H9 (cell line): ENCODE measurements at regions not wholly inside any gene's neighbourhood (a gene's known extent, or its start where the extent isn't known, plus 50 kb on each side); places are given as distances from the start of the nearest gene placed in this dataset.

Experiments used
- DNase-seq: peaks from one replicate; pipeline ENCODE4 v3.0.0-alpha.2; 2017
- H2AFZ ChIP-seq: one replicate; pipeline ENCODE4 v1.6.1; 2013; ENCODE audit warnings: mild to moderate bottlenecking, low read length, control low read depth, moderate library complexity
- H2AK5ac ChIP-seq: 2 replicates; pipeline ENCODE4 v1.6.1; 2013; ENCODE audit warnings: low read length, control low read depth, mixed read lengths; ENCODE audit not compliant: insufficient read length
- H2BK120ac ChIP-seq: one replicate; pipeline ENCODE4 v1.6.1; 2013; ENCODE audit warnings: low read depth, mild to moderate bottlenecking, low read length, control low read depth, inconsistent platforms; ENCODE audit not compliant: poor library complexity, severe bottlenecking
- H2BK12ac ChIP-seq: 2 replicates; pipeline ENCODE4 v1.6.1; 2013; ENCODE audit warnings: low read length, control low read depth, mixed read lengths, low read depth; ENCODE audit not compliant: insufficient read length
- H2BK15ac ChIP-seq: 2 replicates; pipeline ENCODE4 v1.6.1; 2013; ENCODE audit warnings: low read depth, low read length, control low read depth
- H2BK20ac ChIP-seq: one replicate; pipeline ENCODE4 v1.6.1; 2013; ENCODE audit warnings: low read depth, mild to moderate bottlenecking, low read length, control low read depth, inconsistent platforms; ENCODE audit not compliant: poor library complexity, severe bottlenecking
- H2BK5ac ChIP-seq: 2 replicates; pipeline ENCODE4 v1.6.1; 2013; ENCODE audit warnings: low read length, control low read depth, mixed read lengths; ENCODE audit not compliant: insufficient read length
- H3K14ac ChIP-seq: 2 replicates; pipeline ENCODE4 v1.6.1; 2013; ENCODE audit warnings: low read length, control low read depth; ENCODE audit not compliant: insufficient read depth
- H3K18ac ChIP-seq: 2 replicates; pipeline ENCODE4 v1.6.1; 2013; ENCODE audit warnings: low read depth, mild to moderate bottlenecking, mixed read lengths, low read length, control low read depth; ENCODE audit not compliant: insufficient read length
- H3K23ac ChIP-seq: 2 replicates; pipeline ENCODE4 v1.6.1; 2013; ENCODE audit warnings: low read length, control low read depth, mixed read lengths, low read depth; ENCODE audit not compliant: insufficient read length
- H3K23me2 ChIP-seq: 2 replicates; pipeline ENCODE4 v1.6.1; 2013; ENCODE audit warnings: low read depth, mild to moderate bottlenecking, mixed read lengths, low read length, control low read depth; ENCODE audit not compliant: insufficient read length, poor library complexity, severe bottlenecking
- H3K27ac ChIP-seq: 2 replicates; pipeline ENCODE4 v1.5.1; 2013; ENCODE audit warnings: low read length, control low read depth, mixed read lengths, low read depth; ENCODE audit not compliant: insufficient read length
- H3K27me3 ChIP-seq: 2 replicates; pipeline ENCODE4 v1.6.1; 2013; ENCODE audit warnings: low read length, control low read depth, inconsistent platforms; ENCODE audit not compliant: insufficient read depth
- H3K4ac ChIP-seq: 2 replicates; pipeline ENCODE4 v1.6.1; 2013; ENCODE audit warnings: low read depth, mild to moderate bottlenecking, control low read depth, inconsistent platforms, low read length, moderate library complexity
- H3K4me1 ChIP-seq: 2 replicates; pipeline ENCODE4 v1.6.1; 2013; ENCODE audit warnings: low read length, control low read depth, inconsistent platforms; ENCODE audit not compliant: insufficient read depth
- H3K4me2 ChIP-seq: 2 replicates; pipeline ENCODE4 v1.6.1; 2013; ENCODE audit warnings: low read length, control low read depth, mixed read lengths; ENCODE audit not compliant: insufficient read length, insufficient read depth
- H3K56ac ChIP-seq: 2 replicates; pipeline ENCODE4 v1.6.1; 2013; ENCODE audit warnings: low read depth, mild to moderate bottlenecking, mixed read lengths, low read length, control low read depth; ENCODE audit not compliant: insufficient read length
- H3K79me1 ChIP-seq: 2 replicates; pipeline ENCODE4 v1.6.1; 2013; ENCODE audit warnings: low read depth, mild to moderate bottlenecking, moderate library complexity, low read length, control low read depth, inconsistent platforms; ENCODE audit not compliant: insufficient read depth, poor library complexity, severe bottlenecking
- H3K79me2 ChIP-seq: 2 replicates; pipeline ENCODE4 v1.6.1; 2013; ENCODE audit warnings: low read length, control low read depth, inconsistent platforms; ENCODE audit not compliant: insufficient read depth
- H3K9ac ChIP-seq: 2 replicates; pipeline ENCODE4 v1.6.1; 2013; ENCODE audit warnings: low read length, control low read depth, mixed read lengths; ENCODE audit not compliant: insufficient read length; ENCODE audit errors: extremely low read depth
- H3K9me3 ChIP-seq: one replicate; pipeline ENCODE4 v1.6.1; 2013; ENCODE audit warnings: low read depth, low read length, inconsistent platforms; ENCODE audit not compliant: control insufficient read depth
- H3T11ph ChIP-seq: one replicate; pipeline ENCODE4 v1.6.1; 2013; ENCODE audit warnings: mild to moderate bottlenecking, low read length, control low read depth, inconsistent platforms
- H4K20me1 ChIP-seq: one replicate; pipeline ENCODE4 v1.6.1; 2013; ENCODE audit not compliant: control insufficient read depth, insufficient read length, insufficient read depth
- H4K5ac ChIP-seq: 2 replicates; pipeline ENCODE4 v1.6.1; 2013; ENCODE audit warnings: low read depth, mild to moderate bottlenecking, mixed read lengths, low read length, control low read depth; ENCODE audit not compliant: insufficient read length
- H4K8ac ChIP-seq: replicated peaks from 2 replicates; pipeline ENCODE4 v1.6.1; 2013; ENCODE audit warnings: low read length, control low read depth, mixed read lengths, low read depth; ENCODE audit not compliant: insufficient read length
- H4K91ac ChIP-seq: 2 replicates; pipeline ENCODE4 v1.6.1; 2013; ENCODE audit warnings: low read depth, mild to moderate bottlenecking, moderate library complexity, mixed read lengths, low read length, control low read depth; ENCODE audit not compliant: insufficient read length
- H3K27ac Mint-ChIP-seq, 3 experiments: 2 replicates in 2 of 3; 3 replicates in 1 of 3; pipeline ENCODE4 v1.8.0; 2020 to 2021; ENCODE audit warnings: mixed read lengths in 3 of 3, mild to moderate bottlenecking in 1 of 3, moderate library complexity in 1 of 3
- H3K27me3 Mint-ChIP-seq: 2 replicates; pipeline ENCODE4 v1.8.0; 2021; ENCODE audit warnings: low read depth, mild to moderate bottlenecking, moderate library complexity, mixed read lengths
- H3K36me3 Mint-ChIP-seq, 3 experiments: 2 replicates in 2 of 3; 3 replicates in 1 of 3; pipeline ENCODE4 v1.8.0; 2020 to 2021; ENCODE audit warnings: low read depth in 3 of 3, mixed read lengths in 3 of 3; ENCODE audit not compliant: insufficient read depth in 1 of 3
- H3K4me1 Mint-ChIP-seq, 2 experiments: 2 replicates each; pipeline ENCODE4 v1.8.0; 2020; ENCODE audit warnings: mixed read lengths in 2 of 2
- H3K4me3 Mint-ChIP-seq, 2 experiments: 2 replicates in 1 of 2; 3 replicates in 1 of 2; pipeline ENCODE4 v1.8.0; 2020 to 2021; ENCODE audit warnings: mild to moderate bottlenecking in 2 of 2, mixed read lengths in 2 of 2, moderate library complexity in 1 of 2
- H3K9me3 Mint-ChIP-seq, 2 experiments: 2 replicates in 1 of 2; 3 replicates in 1 of 2; pipeline ENCODE4 v1.8.0; 2020; ENCODE audit warnings: mild to moderate bottlenecking in 2 of 2, mixed read lengths in 2 of 2, moderate library complexity in 1 of 2
- CTCF ChIP-seq: fragments of 200-600 bp; sonication (generic); conservative IDR thresholded peaks from 3 replicates; pipeline ENCODE4 v1.8.0; 2021; ENCODE audit warnings: antibody characterized with exemption, mild to moderate bottlenecking
- WGBS: extraction: QIAGEN DNeasy Blood & Tissue Kit; methylation state at CpG from one replicate; pipeline ENCODE4 v1.1.7; 2013; ENCODE audit warnings: missing lambda C conversion rate, low lambda C conversion rate, mixed read lengths; ENCODE audit not compliant: insufficient read length; ENCODE audit errors: extremely low coverage; 5-methylcytosine and 5-hydroxymethylcytosine counted together

- H3K4ac ChIP-seq, result no peak overlapping the region
- no peaks in the 10 kb centered on the region for H3K27me3 Mint-ChIP-seq
- no peak for TF ChIP-seq CTCF
- no peak overlapping the region for H3K56ac ChIP-seq
- no peak overlapping the region for H3K4me3 Mint-ChIP-seq
- no peak overlapping the region for H4K5ac ChIP-seq
- no peak overlapping the region for H2AFZ ChIP-seq
- peak overlapping the region in 2 of 3 experiments; percentile 28 to 39; a peak in 1 of 7 replicates for H3K27ac Mint-ChIP-seq
- no peak overlapping the region for H3K9ac ChIP-seq
- peaks cover 55 to 57% of the 10 kb centered on the region in 2 experiments for H3K9me3 Mint-ChIP-seq
- H3K9me3 ChIP-seq, result no peaks in the 10 kb centered on the region
- H3K4me1 ChIP-seq, result peaks cover 22% of the 10 kb centered on the region
- no peak overlapping the region for H2BK120ac ChIP-seq
- no peaks in the 10 kb centered on the region for H3K27me3 ChIP-seq
- H3K36me3 Mint-ChIP-seq, result peaks cover 11 to 21% (median 11%) of the 10 kb centered on the region in 3 experiments; a peak in 6 of 7 replicates
- no CpG with 5 or more reads among the region's 5 CpGs for WGBS
- H2AK5ac ChIP-seq, result no peak overlapping the region
- no peak overlapping the region for H3T11ph ChIP-seq
- H3K4me2 ChIP-seq, result no peak overlapping the region
- H4K20me1 ChIP-seq, result no peaks in the 10 kb centered on the region
- no peak overlapping the region for H4K91ac ChIP-seq
- no peak overlapping the region for H2BK15ac ChIP-seq
- peaks cover 54 to 55% of the 10 kb centered on the region in 2 experiments for H3K4me1 Mint-ChIP-seq
- H3K23me2 ChIP-seq, result no peaks in the 10 kb centered on the region
- no peak overlapping the region for H3K27ac ChIP-seq
- no peak overlapping the region for H2BK12ac ChIP-seq
- H2BK20ac ChIP-seq, result no peak overlapping the region
- H3K79me1 ChIP-seq, result no peaks in the 10 kb centered on the region
- DNase-seq, result no peak
- H4K8ac ChIP-seq, result no peak overlapping the region
- no peak overlapping the region for H2BK5ac ChIP-seq
- H3K79me2 ChIP-seq, result no peaks in the 10 kb centered on the region; the same call in 1 of the 2 replicates
- H3K14ac ChIP-seq, result no peak overlapping the region
- no peak overlapping the region for H3K18ac ChIP-seq
- no peak overlapping the region for H3K23ac ChIP-seq
Measured at GRCh38 chrX:10051866-10052480, 84.8 kb downstream of the CLDN34 start.
